ENCODE measurements at regions not wholly inside any gene's neighbourhood (a gene's known extent, or its start where the extent isn't known, plus 50 kb on each side); places are given as distances from the start of the nearest gene placed in this dataset.
A peak's percentile ranks its signal among the peaks of the same experiment; 100 is the strongest.

- TF ChIP-seq CTCF (IDR thresholded peaks at IDR 0.05): no peak
- peak; percentile 58 for DNase-seq
- Mint-ChIP-seq H3K27ac (peak overlapping the region; percentile 62), H3K36me3 (ENCODE audit: low read depth) (peaks cover 19% of the 10 kb centered on the region; the same call in 1 of the 2 replicates), H3K27me3 (ENCODE audit: insufficient read depth) (peaks cover 4% of the 10 kb centered on the region), H3K9me3 (no peaks in the 10 kb centered on the region), H3K4me3 (peak overlapping the region; percentile 19; the same call in 1 of the 2 replicates), H3K4me1 (ENCODE audit: low read depth) (peaks cover 45% of the 10 kb centered on the region)
Measured at GRCh38 chr3:44048196-44048924, 193.3 kb upstream of the TOPAZ1 start.

GRCh38 chr3:44048949-44049348, 192.7 kb upstream of the TOPAZ1 start:
- peaks cover 49% of the 10 kb centered on the region for H3K4me1 Mint-ChIP-seq (ENCODE audit: low read depth)
- H3K27me3 Mint-ChIP-seq (ENCODE audit: insufficient read depth): peaks cover 4% of the 10 kb centered on the region
- peaks cover 23% of the 10 kb centered on the region for H3K36me3 Mint-ChIP-seq (ENCODE audit: low read depth)
- no peaks in the 10 kb centered on the region for H3K9me3 Mint-ChIP-seq
- no peak for DNase-seq
- peak overlapping the region; percentile 62 for H3K27ac Mint-ChIP-seq
- no peak for TF ChIP-seq CTCF (IDR thresholded peaks at IDR 0.05)
- H3K4me3 Mint-ChIP-seq: 0 out of 2 replicates have a peak overlapping the region, but pooled peaks have one; percentile 19

- no peak for TF ChIP-seq CTCF (IDR thresholded peaks at IDR 0.05)
- Mint-ChIP-seq H3K36me3 (ENCODE audit: low read depth) (peaks cover 27% of the 10 kb centered on the region), H3K4me1 (ENCODE audit: low read depth) (peaks cover 50% of the 10 kb centered on the region), H3K9me3 (no peaks in the 10 kb centered on the region), H3K27me3 (ENCODE audit: insufficient read depth) (peaks cover 2% of the 10 kb centered on the region), H3K4me3 (no peak overlapping the region), H3K27ac (no peak overlapping the region)
- no peak for DNase-seq
Measured at GRCh38 chr3:44050101-44050500, 191.6 kb upstream of the TOPAZ1 start.

- Mint-ChIP-seq H3K27me3 (ENCODE audit: insufficient read depth) (peaks cover 2% of the 10 kb centered on the region), H3K4me1 (ENCODE audit: low read depth) (peaks cover 50% of the 10 kb centered on the region), H3K36me3 (ENCODE audit: low read depth) (peaks cover 25% of the 10 kb centered on the region), H3K9me3 (no peaks in the 10 kb centered on the region), H3K27ac (no peak overlapping the region; the same call in 1 of the 2 replicates), H3K4me3 (no peak overlapping the region)
- TF ChIP-seq CTCF (IDR thresholded peaks at IDR 0.05): no peak
- no peak for DNase-seq
Measured at GRCh38 chr3:44050867-44051266, 190.8 kb upstream of the TOPAZ1 start.

GRCh38 chr3:44055951-44056350, 185.7 kb upstream of the TOPAZ1 start:
- peak; percentile 47 for DNase-seq
- peaks cover 21% of the 10 kb centered on the region for H3K36me3 Mint-ChIP-seq (ENCODE audit: low read depth)
- H3K27ac Mint-ChIP-seq: peak overlapping the region; percentile 9
- H3K4me1 Mint-ChIP-seq (ENCODE audit: low read depth): peaks cover 64% of the 10 kb centered on the region
- TF ChIP-seq CTCF (IDR thresholded peaks at IDR 0.05): no peak
- H3K9me3 Mint-ChIP-seq: no peaks in the 10 kb centered on the region
- 0 out of 2 replicates have a peak overlapping the region, but pooled peaks have one; percentile 19 for H3K4me3 Mint-ChIP-seq
- peaks cover 6% of the 10 kb centered on the region for H3K27me3 Mint-ChIP-seq (ENCODE audit: insufficient read depth)
